Liver (tissue), 3 donors: ENCODE measurements at regions not wholly inside any gene's neighbourhood (a gene's known extent, or its start where the extent isn't known, plus 50 kb on each side); places are given as distances from the start of the nearest gene placed in this dataset.

Source experiments
- CTCF ChIP-seq: fragments of 150-350 bp; IDR thresholded peaks from 2 replicates; pipeline ENCODE4 v1.5.1; 2017; ENCODE audit warnings: improper control_type of control experiment, low read depth, low read length; ENCODE audit not compliant: missing input control
- EGR1 ChIP-seq, 2 donors: IDR thresholded peaks; 2 replicates each; pipeline ENCODE4 v1.6.1; 2016 to 2018; ENCODE audit warnings: antibody characterized with exemption in 2 of 2, low read depth in 2 of 2
- GABPA ChIP-seq, 2 donors: IDR thresholded peaks in 1 of 2; conservative IDR thresholded peaks in 1 of 2; 2 replicates each; pipeline ENCODE4 v1.6.1; 2016; ENCODE audit warnings: antibody characterized with exemption in 2 of 2, mild to moderate bottlenecking in 1 of 2, moderate library complexity in 1 of 2
- JUND ChIP-seq, 2 donors: IDR thresholded peaks; 2 replicates each; pipeline ENCODE4 v1.6.1; 2016; ENCODE audit warnings: antibody characterized with exemption in 2 of 2
- NR2F2 ChIP-seq: IDR thresholded peaks from 2 replicates; pipeline ENCODE4 v1.6.1; 2016; ENCODE audit warnings: antibody characterized with exemption
- YY1 ChIP-seq: IDR thresholded peaks from 2 replicates; pipeline ENCODE4 v1.6.1; 2016; ENCODE audit warnings: antibody characterized with exemption, mild to moderate bottlenecking
- donor health status: healthy.
- donor health status: healthy.

DNA sequence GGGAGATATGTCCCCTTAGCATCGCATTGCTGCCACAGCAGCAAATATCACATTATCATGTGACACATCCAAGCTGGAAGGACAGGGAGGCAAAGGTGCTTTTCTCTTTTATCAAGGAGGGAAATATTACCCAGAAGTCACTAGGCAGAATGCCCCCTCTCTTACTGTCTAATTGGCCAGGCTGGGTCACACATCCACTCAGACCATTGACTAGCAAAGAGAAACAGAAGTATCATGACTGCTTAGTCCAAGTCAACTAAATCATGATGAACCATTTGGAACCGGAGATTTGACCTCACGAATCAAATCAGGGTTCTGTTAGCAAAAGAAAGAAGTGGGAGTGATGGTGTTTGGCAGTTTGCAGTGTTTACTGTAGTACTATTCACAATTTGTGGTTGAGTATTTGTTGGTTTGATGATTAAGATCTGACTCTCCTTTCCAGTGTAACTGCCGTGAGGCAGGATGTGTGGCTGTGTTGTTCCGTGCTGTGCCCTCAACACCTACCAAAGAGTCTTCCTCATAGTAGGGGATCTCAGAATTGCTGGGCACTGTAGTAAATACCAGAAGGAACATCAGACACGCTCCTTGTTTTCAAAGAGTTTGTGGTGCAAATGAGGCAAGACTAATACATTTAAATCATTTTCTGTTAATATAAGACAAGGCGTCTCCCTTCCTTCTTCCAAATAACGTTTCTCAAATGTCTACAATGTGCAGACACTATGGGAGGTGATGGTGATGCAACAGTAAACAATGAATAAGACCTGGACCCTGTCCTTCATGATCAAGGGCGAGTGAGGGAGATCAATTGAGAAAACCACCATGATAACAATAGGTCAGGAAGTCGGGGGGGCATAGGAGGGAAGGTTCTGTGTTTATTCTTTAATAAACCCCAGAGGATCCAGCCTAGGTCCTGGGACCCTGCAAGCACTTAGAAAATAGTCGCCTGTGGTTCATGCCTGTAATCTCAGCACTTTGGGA, 194.4 kb upstream of the CRY1 start:
- TF ChIP-seq CTCF (no peak), EGR1 (IDR thresholded peaks at IDR 0.05; ENCODE audit: low read depth in 2 of 2) (no peak), YY1 (no peak), GABPA (IDR thresholded peaks at IDR 0.05 in 1 of 2, conservative IDR thresholded peaks at IDR 0.05 in 1 of 2) (no peak), JUND (IDR thresholded peaks at IDR 0.05) (no peak), NR2F2 (no peak)
